BE2C (cell line): ENCODE measurements at regions not wholly inside any gene's neighbourhood (a gene's known extent, or its start where the extent isn't known, plus 50 kb on each side); places are given as distances from the start of the nearest gene placed in this dataset.
A peak's percentile ranks its signal among the peaks of the same experiment; 100 is the strongest.

Experiments
- DNase-seq: peaks from one replicate; pipeline ENCODE4 v3.0.0-alpha.2; 2020
- H3K27me3 ChIP-seq: fragments of 250-450 bp; sonication (Bioruptor Pico); 2 replicates; pipeline ENCODE4 v1.5.1; 2020; ENCODE audit warnings: mild to moderate bottlenecking
- H3K36me3 ChIP-seq: fragments of 250-450 bp; sonication (Bioruptor Pico); 2 replicates; pipeline ENCODE4 v1.5.1; 2020; ENCODE audit warnings: mild to moderate bottlenecking
- H3K4me1 ChIP-seq: fragments of 250-450 bp; sonication (Bioruptor Pico); 2 replicates; pipeline ENCODE4 v1.5.1; 2020
- H3K4me3 ChIP-seq: 2 replicates; pipeline ENCODE4 v1.5.1; 2011; ENCODE audit warnings: low read depth, low read length
- H3K9me3 ChIP-seq: fragments of 250-450 bp; sonication (Bioruptor Pico); 2 replicates; pipeline ENCODE4 v1.5.1; 2020
- TF ChIP-seq, protein P1 (sequence below): IDR thresholded peaks from 2 replicates; pipeline ENCODE4 v1.5.1; 2012; ENCODE audit warnings: mild to moderate bottlenecking, low read depth, low read length

DNA sequence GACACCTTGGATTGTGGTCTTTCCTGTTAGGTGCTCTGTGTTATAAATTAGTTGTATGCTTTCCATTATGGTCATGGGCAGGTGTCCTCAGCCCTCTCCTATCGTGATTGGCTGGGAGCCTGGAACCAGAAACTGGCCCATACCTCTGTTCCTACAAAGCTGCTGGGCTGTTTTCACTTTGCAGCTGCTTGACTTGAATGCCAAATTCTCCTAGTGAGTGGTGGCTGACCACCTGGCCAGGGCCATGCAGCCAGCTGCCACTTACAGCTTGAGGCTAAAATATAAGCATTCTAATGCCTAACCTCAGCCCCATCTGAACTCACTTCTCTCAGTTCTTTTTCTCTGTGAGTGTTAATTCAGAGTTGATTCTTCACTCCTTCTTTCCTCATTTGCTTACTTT, 239.3 kb upstream of the GBE1 start:
- TF ChIP-seq, protein P1, sequence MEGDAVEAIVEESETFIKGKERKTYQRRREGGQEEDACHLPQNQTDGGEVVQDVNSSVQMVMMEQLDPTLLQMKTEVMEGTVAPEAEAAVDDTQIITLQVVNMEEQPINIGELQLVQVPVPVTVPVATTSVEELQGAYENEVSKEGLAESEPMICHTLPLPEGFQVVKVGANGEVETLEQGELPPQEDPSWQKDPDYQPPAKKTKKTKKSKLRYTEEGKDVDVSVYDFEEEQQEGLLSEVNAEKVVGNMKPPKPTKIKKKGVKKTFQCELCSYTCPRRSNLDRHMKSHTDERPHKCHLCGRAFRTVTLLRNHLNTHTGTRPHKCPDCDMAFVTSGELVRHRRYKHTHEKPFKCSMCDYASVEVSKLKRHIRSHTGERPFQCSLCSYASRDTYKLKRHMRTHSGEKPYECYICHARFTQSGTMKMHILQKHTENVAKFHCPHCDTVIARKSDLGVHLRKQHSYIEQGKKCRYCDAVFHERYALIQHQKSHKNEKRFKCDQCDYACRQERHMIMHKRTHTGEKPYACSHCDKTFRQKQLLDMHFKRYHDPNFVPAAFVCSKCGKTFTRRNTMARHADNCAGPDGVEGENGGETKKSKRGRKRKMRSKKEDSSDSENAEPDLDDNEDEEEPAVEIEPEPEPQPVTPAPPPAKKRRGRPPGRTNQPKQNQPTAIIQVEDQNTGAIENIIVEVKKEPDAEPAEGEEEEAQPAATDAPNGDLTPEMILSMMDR, result no peak
- H3K9me3 ChIP-seq, result no peaks in the 10 kb centered on the region
- DNase-seq, result peak; percentile 47
- H3K4me1 ChIP-seq, result peaks cover 29% of the 10 kb centered on the region
- H3K27me3 ChIP-seq, result no peaks in the 10 kb centered on the region
- H3K36me3 ChIP-seq, result no peaks in the 10 kb centered on the region
- no peak overlapping the region for H3K4me3 ChIP-seq

DNA sequence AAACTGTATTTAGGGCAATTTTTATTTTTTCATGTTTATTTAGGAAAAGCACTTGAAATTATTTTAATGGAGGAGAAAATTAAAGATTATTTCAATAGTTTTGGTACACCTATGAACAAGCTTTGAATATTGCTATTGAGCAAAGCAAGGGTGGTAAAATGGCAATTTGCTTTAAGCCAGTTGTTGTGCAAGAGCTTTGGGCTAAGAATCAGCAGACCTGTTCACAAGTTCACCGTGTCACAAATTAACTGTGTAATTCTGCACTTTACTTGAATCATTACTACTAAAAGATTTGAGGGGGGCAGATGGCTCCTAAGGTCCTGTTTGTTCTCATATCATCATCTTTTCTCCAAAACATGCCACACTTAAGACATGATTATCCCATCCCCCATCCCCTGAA, 238.9 kb upstream of the GBE1 start:
- no peaks in the 10 kb centered on the region for H3K36me3 ChIP-seq
- H3K4me1 ChIP-seq, result peaks cover 29% of the 10 kb centered on the region
- DNase-seq, result no peak
- H3K27me3 ChIP-seq, result no peaks in the 10 kb centered on the region
- no peak overlapping the region for H3K4me3 ChIP-seq
- TF ChIP-seq, protein P1, result no peak
- H3K9me3 ChIP-seq, result no peaks in the 10 kb centered on the region

DNA sequence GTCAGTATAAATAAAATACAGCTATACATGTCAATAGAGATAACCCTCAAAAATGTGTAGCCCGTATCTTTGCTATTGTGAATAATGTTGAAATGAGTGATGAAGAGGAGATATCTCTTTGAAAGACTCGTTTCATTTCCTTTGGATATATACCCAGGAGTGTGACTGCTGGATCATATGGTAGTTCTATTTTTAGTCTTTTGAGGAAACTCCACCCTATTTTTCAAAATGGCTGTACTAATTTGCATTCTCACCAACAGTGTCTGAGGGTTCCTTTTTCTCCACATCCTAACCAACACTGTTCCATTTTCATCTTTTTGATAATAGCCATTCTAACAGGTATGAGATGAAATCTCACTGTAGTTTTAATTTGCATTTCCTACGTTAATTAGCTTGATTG, 237.5 kb upstream of the GBE1 start:
- no peak overlapping the region for H3K4me3 ChIP-seq
- H3K9me3 ChIP-seq, result no peaks in the 10 kb centered on the region
- H3K4me1 ChIP-seq, result peaks cover 23% of the 10 kb centered on the region
- no peaks in the 10 kb centered on the region for H3K36me3 ChIP-seq
- H3K27me3 ChIP-seq, result no peaks in the 10 kb centered on the region
- TF ChIP-seq, protein P1, result no peak
- DNase-seq, result no peak

DNA sequence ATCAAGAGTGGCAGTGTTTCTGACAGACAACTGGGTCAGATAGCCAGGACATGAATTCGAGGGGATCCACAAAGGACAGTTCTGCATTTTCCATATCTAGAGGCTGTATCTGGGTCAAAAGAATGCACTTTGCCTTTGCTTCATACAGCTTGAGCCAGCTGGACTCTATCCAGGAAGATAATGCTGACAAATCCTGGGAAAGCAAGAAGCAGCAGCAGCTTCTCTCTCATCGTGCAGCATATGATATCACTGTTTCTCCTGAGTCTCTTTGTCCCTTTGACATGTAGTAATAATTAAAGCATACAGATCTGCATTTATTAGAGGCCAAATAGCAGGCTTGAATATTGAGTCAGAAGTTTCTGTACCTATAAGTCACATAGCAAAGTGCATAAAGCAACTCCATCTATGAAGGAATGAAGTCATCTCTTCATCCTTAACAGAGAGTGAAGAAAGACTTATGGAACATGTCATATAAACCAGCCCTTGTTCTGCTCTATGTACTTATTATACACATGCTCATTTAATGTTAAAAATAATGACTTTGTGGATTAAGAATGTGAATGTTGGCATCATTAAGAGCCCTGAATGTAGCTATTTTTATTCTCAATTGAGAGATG, 236.8 kb upstream of the GBE1 start:
- TF ChIP-seq, protein P1, result no peak
- DNase-seq, result peak; percentile 27
- H3K36me3 ChIP-seq, result no peaks in the 10 kb centered on the region
- no peak overlapping the region for H3K4me3 ChIP-seq
- H3K27me3 ChIP-seq, result no peaks in the 10 kb centered on the region
- peaks cover 23% of the 10 kb centered on the region for H3K4me1 ChIP-seq
- no peaks in the 10 kb centered on the region for H3K9me3 ChIP-seq

DNA sequence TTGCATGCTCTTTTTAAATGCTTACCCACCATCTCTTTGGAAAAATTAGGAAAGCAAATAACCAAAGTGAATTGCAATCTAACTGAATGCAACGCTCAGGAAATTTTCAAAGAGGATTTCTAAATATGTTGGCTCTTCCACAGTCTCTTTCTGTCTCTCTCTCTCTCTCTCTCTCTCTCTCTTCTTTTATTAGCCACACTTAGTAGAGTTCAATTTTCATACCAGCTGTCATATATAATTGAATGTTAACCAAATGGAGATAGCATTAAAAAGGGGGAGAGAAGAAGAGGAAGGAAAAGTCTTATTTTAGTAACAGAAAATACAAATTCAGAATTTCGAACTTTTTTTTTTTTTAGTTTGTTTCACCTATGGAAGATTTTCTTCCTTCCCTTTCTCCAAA, 235.9 kb upstream of the GBE1 start:
- DNase-seq, result no peak
- no peaks in the 10 kb centered on the region for H3K36me3 ChIP-seq
- TF ChIP-seq, protein P1, result no peak

DNA sequence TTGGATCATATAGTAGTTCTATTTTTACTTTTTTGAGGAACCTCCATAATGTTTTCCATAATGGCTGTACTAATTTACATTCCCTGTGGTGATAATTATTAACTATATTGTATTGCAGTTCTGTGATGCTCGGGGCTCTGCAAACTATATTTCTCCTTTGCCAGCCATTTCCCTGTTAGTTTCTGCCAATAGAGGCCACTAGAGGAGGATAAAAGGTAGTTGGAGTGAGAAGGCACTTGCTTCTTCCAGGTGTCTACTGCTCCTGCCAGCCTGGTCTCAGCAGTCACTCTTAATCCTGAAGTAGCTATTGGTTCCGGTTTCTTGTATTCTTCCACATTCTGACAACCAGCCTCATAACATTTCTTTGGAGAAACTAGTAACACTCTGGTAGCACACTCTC, 233.9 kb upstream of the GBE1 start:
- Histone ChIP-seq H3K4me3 (no peak overlapping the region), H3K36me3 (no peaks in the 10 kb centered on the region)
- DNase-seq, result no peak

More for the DNA sequence above, 235.9 kb upstream of the GBE1 start:
- Histone ChIP-seq H3K27me3 (no peaks in the 10 kb centered on the region), H3K4me3 (no peak overlapping the region), H3K9me3 (no peaks in the 10 kb centered on the region), H3K4me1 (peaks cover 23% of the 10 kb centered on the region)

More for the DNA sequence above, 233.9 kb upstream of the GBE1 start:
- TF ChIP-seq, protein P1, result peak; percentile 46
- Histone ChIP-seq H3K4me1 (peaks cover 12% of the 10 kb centered on the region), H3K27me3 (no peaks in the 10 kb centered on the region), H3K9me3 (no peaks in the 10 kb centered on the region)
